Liver (tissue), 3 donors: ENCODE measurements at regions not wholly inside any gene's neighbourhood (a gene's known extent, or its start where the extent isn't known, plus 50 kb on each side); places are given as distances from the start of the nearest gene placed in this dataset.

Experiments used
- CTCF ChIP-seq: fragments of 150-350 bp; IDR thresholded peaks from 2 replicates; pipeline ENCODE4 v1.5.1; 2017; ENCODE audit warnings: improper control_type of control experiment, low read depth, low read length; ENCODE audit not compliant: missing input control
- GABPA ChIP-seq, 2 donors: IDR thresholded peaks in 1 of 2; conservative IDR thresholded peaks in 1 of 2; 2 replicates each; pipeline ENCODE4 v1.6.1; 2016; ENCODE audit warnings: antibody characterized with exemption in 2 of 2, mild to moderate bottlenecking in 1 of 2, moderate library complexity in 1 of 2
- JUND ChIP-seq, 2 donors: IDR thresholded peaks; 2 replicates each; pipeline ENCODE4 v1.6.1; 2016; ENCODE audit warnings: antibody characterized with exemption in 2 of 2
- MAX ChIP-seq: IDR thresholded peaks from 2 replicates; pipeline ENCODE4 v1.6.1; 2016; ENCODE audit warnings: antibody characterized with exemption
- NR2F2 ChIP-seq: IDR thresholded peaks from 2 replicates; pipeline ENCODE4 v1.6.1; 2016; ENCODE audit warnings: antibody characterized with exemption
- donor health status: healthy.
- donor health status: healthy.

GRCh38 chr15:38733331-38733730 lies 168.7 kb upstream of the RASGRP1 start:
- no peak for TF ChIP-seq GABPA (IDR thresholded peaks at IDR 0.05 in 1 of 2, conservative IDR thresholded peaks at IDR 0.05 in 1 of 2)
- no peak for TF ChIP-seq JUND (IDR thresholded peaks at IDR 0.05)
- TF ChIP-seq MAX: no peak
- TF ChIP-seq NR2F2: no peak
- no peak for TF ChIP-seq CTCF
